ENCODE measurements at regions not wholly inside any gene's neighbourhood (a gene's known extent, or its start where the extent isn't known, plus 50 kb on each side); places are given as distances from the start of the nearest gene placed in this dataset.

DNA sequence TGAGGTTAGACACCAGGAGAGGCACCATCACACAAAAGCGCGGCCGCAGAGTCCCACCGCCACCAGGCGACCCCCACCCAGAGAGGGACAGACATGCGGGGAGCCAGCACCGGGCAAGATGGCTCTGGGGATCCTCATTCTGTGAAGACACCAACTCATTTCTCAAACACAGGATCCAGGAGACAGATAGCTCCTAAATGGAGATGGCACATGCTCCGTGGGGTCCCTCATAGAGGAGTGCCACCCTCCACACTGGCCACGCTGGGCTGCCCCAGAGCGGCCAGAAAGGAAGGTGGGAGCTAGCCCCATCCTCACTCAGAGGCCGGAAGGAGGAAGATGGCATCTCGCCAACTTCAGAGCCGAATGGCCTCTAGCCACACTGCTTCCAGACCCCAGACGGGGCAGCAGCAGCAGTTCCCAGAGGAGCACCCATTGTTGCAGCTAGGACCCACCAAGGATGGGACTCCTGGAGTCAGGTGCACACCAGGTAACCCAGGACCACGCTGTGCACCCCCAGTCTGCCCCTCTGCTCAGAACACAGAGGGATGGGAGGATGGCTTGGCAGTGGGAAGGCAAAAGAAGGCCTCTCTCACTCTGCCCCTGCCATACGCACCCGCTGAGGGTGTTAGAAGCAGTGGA lies 78.6 kb downstream of the ZIC5 start:
- DNase-seq (ENCODE audit: low spot score), result no peak

DNA sequence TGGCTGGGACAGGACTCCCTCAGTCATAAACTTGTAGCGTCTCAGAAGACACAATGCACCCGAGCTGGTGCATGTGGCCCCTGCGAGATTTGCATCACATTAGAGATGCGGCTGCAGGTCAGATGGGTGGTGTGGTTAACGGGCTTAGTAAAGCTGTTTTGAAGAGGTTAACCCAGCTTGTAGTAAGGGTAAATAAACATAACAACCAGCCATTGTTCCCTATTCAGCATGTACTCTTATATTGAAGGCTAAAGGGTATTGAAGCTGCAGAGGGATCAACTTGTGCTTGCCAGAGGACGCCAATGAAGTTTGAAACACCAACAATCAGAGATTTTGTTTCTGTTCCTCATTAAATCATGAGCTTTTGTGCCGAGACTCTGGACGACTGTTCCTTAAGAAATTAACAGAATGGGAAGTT lies 79.4 kb downstream of the ZIC5 start:
- DNase-seq (ENCODE audit: low spot score), result peak; percentile 64

GRCh38 chr13:99886706-99887105 lies 84.9 kb downstream of the ZIC5 start:
- no peak for DNase-seq (ENCODE audit: low spot score)

- DNase-seq (ENCODE audit: low spot score), result no peak
Measured at GRCh38 chr13:99884913-99885312, 86.7 kb downstream of the ZIC5 start.

DNA sequence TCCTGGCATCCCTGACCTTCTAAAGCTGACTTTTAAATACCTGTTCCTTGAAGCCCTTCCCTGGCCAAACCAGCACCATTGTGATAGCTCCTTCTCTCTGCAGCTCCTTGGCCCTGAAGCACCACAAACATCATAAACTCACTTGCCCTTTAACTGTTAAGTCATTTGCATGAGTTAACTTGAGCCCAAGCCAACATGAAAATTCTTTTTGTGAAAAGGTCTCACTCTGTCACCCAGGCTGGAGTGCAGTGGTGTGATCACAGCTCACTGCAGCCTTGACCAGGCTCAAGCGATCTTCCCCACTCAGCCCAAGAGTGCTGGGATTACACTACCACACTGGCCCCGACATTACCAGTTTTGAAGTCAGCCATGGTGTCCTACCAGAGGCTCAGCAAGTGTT lies 87.8 kb downstream of the ZIC5 start:
- DNase-seq (ENCODE audit: low spot score), result no peak

DNA sequence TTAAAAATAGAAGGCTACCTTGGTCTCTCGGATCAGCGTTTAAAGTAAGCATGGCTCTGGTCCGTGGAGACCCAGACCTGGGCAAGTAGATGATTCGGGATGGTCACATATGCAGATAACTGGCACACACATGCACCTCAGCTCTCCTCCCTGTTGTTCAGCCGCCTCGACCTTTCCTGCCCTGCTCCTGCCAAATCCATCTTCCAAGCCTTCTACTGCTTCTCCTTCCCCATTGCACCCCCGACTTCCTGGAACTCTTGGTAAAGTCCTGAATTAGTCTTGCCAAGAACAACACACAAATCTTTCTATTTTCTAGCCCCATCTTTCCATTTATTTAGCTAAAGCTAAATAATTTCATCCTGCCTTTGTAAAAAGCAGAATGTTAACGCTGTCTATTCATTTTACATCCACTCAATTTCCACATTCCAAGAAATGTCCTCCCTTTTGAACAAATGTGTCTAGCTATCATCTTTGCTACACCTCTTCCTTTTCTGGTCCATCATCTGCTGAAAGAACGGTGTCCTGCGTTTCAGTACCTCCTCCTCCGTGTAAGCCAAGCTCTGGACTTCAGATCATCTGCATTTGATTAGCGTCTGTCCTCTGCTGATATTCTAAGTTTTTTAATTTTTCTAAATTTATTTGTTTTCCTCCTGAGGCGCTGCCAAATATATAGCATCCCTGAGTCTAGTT lies 92.5 kb downstream of the ZIC5 start:
- no peak for DNase-seq (ENCODE audit: low spot score)

- no peak for DNase-seq (ENCODE audit: low spot score)
Measured at GRCh38 chr13:99876651-99877050, 94.9 kb downstream of the ZIC5 start.

DNA sequence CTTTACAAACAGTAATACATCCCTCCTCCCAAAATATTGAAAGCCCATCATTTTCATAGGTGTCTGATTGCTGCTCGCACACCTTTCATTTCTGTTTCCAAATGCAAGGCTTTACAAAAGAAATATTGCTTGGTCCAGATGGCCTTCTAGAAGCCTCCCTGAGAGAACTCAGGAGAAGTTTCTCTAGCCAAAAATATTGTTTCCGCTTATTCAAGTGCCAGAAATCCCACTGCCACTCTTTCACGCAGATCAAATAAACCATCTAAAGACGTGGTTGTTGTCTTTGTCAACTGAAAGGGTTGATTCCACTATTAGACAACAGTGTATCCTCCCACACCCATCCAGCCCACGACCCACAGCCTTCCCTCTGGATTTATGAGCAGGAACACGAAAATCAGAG lies 96.2 kb downstream of the ZIC5 start:
- DNase-seq (ENCODE audit: low spot score), result no peak

GRCh38 chr13:99873832-99874430 lies 97.6 kb downstream of the ZIC5 start:
- DNase-seq (ENCODE audit: low spot score), result no peak

DNA sequence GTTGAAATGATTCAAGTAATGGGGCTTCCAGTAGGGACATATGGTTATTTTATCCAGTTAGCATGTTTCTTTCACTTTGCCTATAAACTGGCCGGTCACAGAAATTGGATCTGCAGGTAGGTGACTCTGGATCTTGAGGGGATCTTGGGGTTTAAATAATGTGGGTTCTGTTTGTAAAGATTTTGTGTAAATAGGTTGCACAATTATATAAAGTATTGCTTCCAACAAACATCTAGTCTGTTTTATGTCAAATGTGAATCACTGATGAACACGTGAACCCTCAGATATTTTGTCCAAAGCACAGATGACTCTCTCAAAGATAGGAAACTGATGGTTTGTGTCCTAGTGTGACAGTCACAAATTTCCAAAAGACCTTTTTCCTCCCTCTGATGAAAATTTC lies 98.4 kb downstream of the ZIC5 start:
- no peak for DNase-seq (ENCODE audit: low spot score)

GRCh38 chr13:99871249-99871898 lies 100.2 kb downstream of the ZIC5 start:
- DNase-seq (ENCODE audit: low spot score), result no peak

- DNase-seq (ENCODE audit: low spot score), result no peak
Measured at GRCh38 chr13:99870541-99870940, 101.0 kb downstream of the ZIC5 start.

GRCh38 chr13:99869830-99870229 lies 101.7 kb downstream of the ZIC5 start:
- DNase-seq (ENCODE audit: low spot score), result no peak

GRCh38 chr13:99868767-99869166 lies 102.8 kb downstream of the ZIC5 start:
- no peak for DNase-seq (ENCODE audit: low spot score)

DNA sequence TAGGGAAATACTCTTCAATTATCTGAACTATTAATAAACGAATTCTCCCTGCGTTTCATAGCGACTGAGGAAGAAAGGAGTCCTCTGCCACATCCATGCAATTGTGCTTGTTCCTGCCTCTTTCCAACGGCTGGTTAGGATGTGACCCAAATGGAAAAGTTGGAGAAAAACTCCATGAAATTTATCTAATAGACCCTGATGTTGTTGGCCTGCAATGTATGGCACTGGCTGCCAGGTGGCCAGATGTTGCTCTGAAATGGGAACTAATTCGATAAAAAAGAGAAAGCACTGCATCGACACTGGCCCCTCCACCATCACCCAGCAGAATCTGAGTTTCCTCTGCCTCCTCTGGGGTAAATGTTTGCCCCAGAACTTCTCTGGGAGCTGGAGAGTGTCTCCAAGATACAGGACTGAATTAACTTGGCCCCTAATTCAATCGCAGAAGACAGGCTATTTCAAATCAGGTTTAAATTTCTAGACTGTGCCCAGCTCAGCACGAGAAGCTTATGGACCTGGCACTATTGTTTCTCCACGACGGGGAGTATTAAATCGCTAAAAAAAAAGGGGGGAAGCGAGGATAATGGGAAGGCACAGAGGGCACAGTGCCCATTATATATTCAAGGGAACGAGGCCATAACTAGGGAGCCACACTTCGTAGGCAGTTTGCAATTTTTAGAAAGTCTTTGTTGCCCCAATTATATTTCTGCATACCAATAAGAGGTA lies 103.9 kb downstream of the ZIC5 start:
- no peak for DNase-seq (ENCODE audit: low spot score)

DNA sequence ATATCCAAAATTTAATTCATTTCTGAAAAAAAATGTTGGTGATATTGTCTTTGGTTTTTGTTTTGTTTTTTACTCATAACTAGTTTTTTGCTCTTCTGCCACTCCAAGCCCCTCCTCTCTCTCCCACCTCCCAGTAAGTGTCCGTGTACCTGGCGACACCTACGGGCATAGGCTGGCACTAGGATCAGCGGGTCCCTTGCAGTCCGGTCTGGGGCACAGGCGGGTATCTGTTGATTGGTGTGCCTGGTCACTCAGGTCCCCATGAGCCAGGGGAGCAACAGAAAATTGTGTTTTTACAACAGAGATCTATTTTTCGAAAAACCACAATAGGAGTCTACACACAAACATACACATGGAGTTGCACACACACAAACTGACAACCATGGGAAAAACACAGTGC lies 104.8 kb downstream of the ZIC5 start:
- DNase-seq (ENCODE audit: low spot score), result no peak

DNA sequence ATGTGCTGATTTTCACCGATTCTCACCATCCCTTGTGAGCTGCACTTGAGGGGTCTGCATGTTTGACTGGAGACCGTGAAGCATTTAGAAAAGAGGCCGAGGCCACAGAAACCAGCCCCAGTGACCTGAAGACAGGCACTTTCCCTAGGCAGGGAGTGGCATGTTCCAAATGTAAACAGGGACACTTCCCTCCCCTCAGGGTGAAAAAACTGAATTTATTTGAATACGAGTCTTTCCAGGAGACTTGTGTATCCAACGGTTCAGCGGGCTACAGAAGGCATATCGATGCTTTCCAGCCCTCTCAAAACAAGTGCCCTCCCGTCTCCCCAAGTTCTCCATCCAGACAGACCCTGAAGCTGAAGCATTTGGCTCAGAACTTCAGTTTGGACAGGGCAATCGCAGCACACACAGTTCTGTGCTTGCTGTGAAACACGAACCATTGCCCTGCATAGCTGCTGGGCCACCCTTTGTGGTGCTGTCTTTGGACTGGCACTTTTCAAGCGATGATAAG lies 106.1 kb downstream of the ZIC5 start:
- DNase-seq (ENCODE audit: low spot score), result no peak

GRCh38 chr13:99864627-99864990 lies 107.0 kb downstream of the ZIC5 start:
- DNase-seq (ENCODE audit: low spot score), result no peak

DNA sequence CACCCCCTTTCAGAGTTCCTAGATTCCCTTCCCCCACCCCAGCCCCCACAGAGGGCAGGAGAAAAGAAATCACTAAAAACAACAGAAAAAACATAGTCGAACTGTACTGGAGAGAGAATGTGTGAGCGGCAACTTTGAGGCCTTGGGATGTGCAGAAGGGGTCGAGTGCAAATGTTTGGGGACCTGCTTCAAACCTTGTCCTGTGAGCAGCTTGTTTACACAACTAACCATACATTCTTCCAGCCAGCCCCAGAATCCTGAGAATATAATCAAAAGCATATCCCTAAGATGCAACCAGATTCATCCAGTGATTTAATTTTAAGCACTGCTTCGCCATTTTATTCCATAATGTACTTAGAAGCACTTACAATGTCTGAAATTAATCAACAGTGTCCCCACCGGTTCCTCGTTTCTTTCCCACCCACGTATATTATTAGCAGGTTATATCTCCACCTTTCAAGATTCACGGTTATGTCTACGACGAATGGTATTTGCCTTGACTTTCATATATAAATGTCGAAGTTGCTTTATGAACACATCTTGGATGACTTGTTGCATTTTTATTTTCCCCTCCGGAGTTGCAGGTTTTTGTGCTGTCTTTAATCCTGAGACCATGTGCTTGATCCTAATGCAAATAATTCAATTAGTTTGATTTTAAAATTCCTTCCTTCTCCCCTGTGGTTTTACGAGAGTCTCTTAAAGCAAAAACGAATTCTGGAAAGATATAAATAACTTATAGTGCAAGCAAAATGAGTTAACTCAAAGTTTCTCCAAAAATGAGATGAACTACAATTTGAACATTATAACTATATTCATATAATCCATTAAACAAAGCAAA lies 107.6 kb downstream of the ZIC5 start:
- DNase-seq (ENCODE audit: low spot score), result no peak

DNA sequence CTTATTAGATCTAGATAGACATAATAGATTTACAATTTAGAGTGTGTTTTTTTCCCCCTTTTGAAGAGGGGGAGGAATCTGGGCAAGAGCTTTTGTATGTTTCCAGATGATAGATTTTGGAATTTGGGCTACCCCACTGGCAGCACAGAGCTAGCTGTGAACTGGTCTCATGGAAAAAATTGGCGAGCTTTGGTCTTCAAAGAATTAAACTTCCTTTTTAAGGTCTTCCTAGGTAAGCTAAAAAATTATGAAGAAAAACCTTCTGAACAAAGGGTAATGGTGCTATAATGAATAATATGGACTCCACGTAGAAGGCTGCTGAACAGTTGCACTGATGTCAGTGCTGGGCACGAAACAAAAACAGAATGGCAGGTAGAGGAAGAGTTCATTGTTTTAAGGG lies 109.3 kb downstream of the ZIC5 start:
- no peak for DNase-seq (ENCODE audit: low spot score)

GRCh38 chr13:99861771-99862170 lies 109.8 kb downstream of the ZIC5 start:
- no peak for DNase-seq (ENCODE audit: low spot score)
